ENCODE measurements at regions not wholly inside any gene's neighbourhood (a gene's known extent, or its start where the extent isn't known, plus 50 kb on each side); places are given as distances from the start of the nearest gene placed in this dataset.

- H3K9me3 ChIP-seq (ENCODE audit: low read length): no peaks in the 10 kb centered on the region
- H3K27ac ChIP-seq (ENCODE audit: low read length): no peak overlapping the region
- H2AFZ ChIP-seq (ENCODE audit: low read length): no peak overlapping the region
- TF ChIP-seq EZH2phosphoT487 (IDR thresholded peaks at IDR 0.05; ENCODE audit: borderline replicate concordance, low read length) (no peak), CTCF (conservative IDR thresholded peaks at IDR 0.05; ENCODE audit: low read depth, low read length) (no peak), EZH2 (IDR thresholded peaks at IDR 0.05; ENCODE audit: low read length, unreplicated experiment) (no peak)
- ATAC-seq: no peak
- intact Hi-C loops (cut with micrococcal nuclease): no loop called here
- no peak for DNase-seq
- no peaks in the 10 kb centered on the region for H3K9me2 ChIP-seq (replicated peaks; ENCODE audit: low read length)
- no peaks in the 10 kb centered on the region for H3K4me1 ChIP-seq (ENCODE audit: insufficient read depth, low read length)
- peaks cover 9% of the 10 kb centered on the region; the same call in 1 of the 2 replicates for H3K27me3 ChIP-seq (ENCODE audit: low read length)
- H3K4me3 ChIP-seq (ENCODE audit: low read length): no peak overlapping the region
- H3K9ac ChIP-seq (ENCODE audit: low read length): no peak overlapping the region
- CTCF ChIA-PET: no interaction called here
- no peaks in the 10 kb centered on the region for H3K79me2 ChIP-seq (ENCODE audit: low read length)
- H3K4me2 ChIP-seq (ENCODE audit: low read length): no peak overlapping the region
- BruUV-seq (replicated peaks): no TSS peak
- H3F3A ChIP-seq (ENCODE audit: low read length, unreplicated experiment): no peaks in the 10 kb centered on the region
- no peaks in the 10 kb centered on the region for H4K20me1 ChIP-seq (ENCODE audit: low read length)
- no peaks in the 10 kb centered on the region for H3K36me3 ChIP-seq (ENCODE audit: low read depth, low read length)
- POLR2A ChIA-PET (ENCODE audit: unreplicated experiment): no interaction called here
Measured at GRCh38 chr6:126540161-126540560, 200.2 kb downstream of the CENPW start.

- H3K4me2 ChIP-seq (ENCODE audit: low read length): no peak overlapping the region
- no peak overlapping the region for H3K4me3 ChIP-seq (ENCODE audit: low read length)
- POLR2A ChIA-PET (ENCODE audit: unreplicated experiment): no interaction called here
- ATAC-seq: no peak
- H4K20me1 ChIP-seq (ENCODE audit: low read length): no peaks in the 10 kb centered on the region
- TF ChIP-seq CTCF (conservative IDR thresholded peaks at IDR 0.05; ENCODE audit: low read depth, low read length) (no peak), EZH2 (IDR thresholded peaks at IDR 0.05; ENCODE audit: low read length, unreplicated experiment) (no peak), EZH2phosphoT487 (IDR thresholded peaks at IDR 0.05; ENCODE audit: borderline replicate concordance, low read length) (no peak)
- H3F3A ChIP-seq (ENCODE audit: low read length, unreplicated experiment): no peaks in the 10 kb centered on the region
- no peaks in the 10 kb centered on the region for H3K36me3 ChIP-seq (ENCODE audit: low read depth, low read length)
- H3K9me3 ChIP-seq (ENCODE audit: low read length): no peaks in the 10 kb centered on the region
- no peak overlapping the region for H2AFZ ChIP-seq (ENCODE audit: low read length)
- no TSS peak for BruUV-seq (replicated peaks)
- intact Hi-C loops (cut with micrococcal nuclease): no loop called here
- no peaks in the 10 kb centered on the region for H3K79me2 ChIP-seq (ENCODE audit: low read length)
- H3K27ac ChIP-seq (ENCODE audit: low read length): no peak overlapping the region
- DNase-seq: no peak
- CTCF ChIA-PET: no interaction called here
- no peaks in the 10 kb centered on the region for H3K9me2 ChIP-seq (replicated peaks; ENCODE audit: low read length)
- no peak overlapping the region for H3K9ac ChIP-seq (ENCODE audit: low read length)
- H3K27me3 ChIP-seq (ENCODE audit: low read length): no peaks in the 10 kb centered on the region
- H3K4me1 ChIP-seq (ENCODE audit: insufficient read depth, low read length): no peaks in the 10 kb centered on the region
Measured at GRCh38 chr6:126541806-126542491, 202.0 kb downstream of the CENPW start.

GRCh38 chr6:126546541-126547120 lies 206.7 kb downstream of the CENPW start:
- Histone ChIP-seq H3K4me2 (ENCODE audit: low read length) (no peak overlapping the region), H3K27me3 (ENCODE audit: low read length) (no peaks in the 10 kb centered on the region), H4K20me1 (ENCODE audit: low read length) (no peaks in the 10 kb centered on the region), H3K27ac (ENCODE audit: low read length) (no peak overlapping the region), H3K4me1 (ENCODE audit: insufficient read depth, low read length) (no peaks in the 10 kb centered on the region), H3K4me3 (ENCODE audit: low read length) (no peak overlapping the region), H3F3A (ENCODE audit: low read length, unreplicated experiment) (no peaks in the 10 kb centered on the region), H3K9me2 (replicated peaks; ENCODE audit: low read length) (no peaks in the 10 kb centered on the region), H2AFZ (ENCODE audit: low read length) (no peak overlapping the region), H3K79me2 (ENCODE audit: low read length) (no peaks in the 10 kb centered on the region), H3K9me3 (ENCODE audit: low read length) (no peaks in the 10 kb centered on the region), H3K9ac (ENCODE audit: low read length) (no peak overlapping the region), H3K36me3 (ENCODE audit: low read depth, low read length) (no peaks in the 10 kb centered on the region)
- ATAC-seq: no peak
- DNase-seq: peak; percentile 10
- TF ChIP-seq EZH2phosphoT487 (IDR thresholded peaks at IDR 0.05; ENCODE audit: borderline replicate concordance, low read length) (no peak), CTCF (conservative IDR thresholded peaks at IDR 0.05; ENCODE audit: low read depth, low read length) (no peak), EZH2 (IDR thresholded peaks at IDR 0.05; ENCODE audit: low read length, unreplicated experiment) (no peak)
- CTCF ChIA-PET: no interaction called here
- intact Hi-C loops (cut with micrococcal nuclease): no loop called here
- no TSS peak for BruUV-seq (replicated peaks)
- POLR2A ChIA-PET (ENCODE audit: unreplicated experiment): no interaction called here
